ENCODE measurements at regions not wholly inside any gene's neighbourhood (a gene's known extent, or its start where the extent isn't known, plus 50 kb on each side); places are given as distances from the start of the nearest gene placed in this dataset.

GRCh38 chr1:98482611-98483010 lies 178.9 kb upstream of the SNX7 start:
- no peak for TF ChIP-seq POLR2A (IDR thresholded peaks at IDR 0.05)
- no peak for TF ChIP-seq CTCF (IDR thresholded peaks at IDR 0.05)
